RWPE1 (cell line): ENCODE measurements at regions not wholly inside any gene's neighbourhood (a gene's known extent, or its start where the extent isn't known, plus 50 kb on each side); places are given as distances from the start of the nearest gene placed in this dataset.
"Not testable (repeated sequence)": the region's sequence is repeated elsewhere in the genome, so short reads cannot be mapped to it uniquely, and the experiment has no call there.

Experiments used
- CTCF ChIA-PET: fragments of 350-600 bp; sonication (Branson Sonifier 250); formaldehyde crosslinking; extraction: SDS; loops from one replicate; lab custom pipeline; 2021; lab: Yijun Ruan, JAX
- POLR2A ChIA-PET: fragments of 400-600 bp; formaldehyde crosslinking; extraction: SDS; loops from one replicate; lab custom pipeline; 2020; ENCODE audit warnings: antibody characterized with exemption; ENCODE audit not compliant: low non-redundant PET; lab: Yijun Ruan, JAX
- DNase-seq: peaks from one replicate; pipeline ENCODE4 v3.0.0; 2012; ENCODE audit warnings: low spot score
- H3K27ac ChIP-seq: fragments of 450-650 bp; 2 replicates; pipeline ENCODE4 v1.5.1; 2017
- TF ChIP-seq, protein P1 (sequence below): fragments of 450-650 bp; conservative IDR thresholded peaks from 2 replicates; pipeline ENCODE4 v1.5.1; 2017; ENCODE audit warnings: low read depth, mild to moderate bottlenecking

DNA sequence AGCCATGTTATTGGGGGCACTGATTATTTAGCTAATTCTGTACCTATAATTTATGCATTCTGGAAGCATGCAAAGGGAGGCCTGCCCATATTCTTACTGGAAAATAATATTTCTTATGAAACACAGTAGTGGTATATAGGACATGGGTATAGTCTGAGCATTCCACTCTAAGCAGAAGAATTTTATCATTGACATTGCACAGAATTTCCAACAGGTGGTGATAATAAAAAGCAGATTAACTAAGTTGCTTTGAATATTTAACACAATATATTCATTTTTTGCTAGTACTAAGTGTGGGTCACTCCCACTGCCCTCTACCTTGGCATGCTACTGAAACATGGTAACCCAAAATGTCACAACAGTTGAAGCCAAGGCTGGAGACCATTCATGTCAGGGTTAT, 728.8 kb upstream of the FAT3 start:
- no peak overlapping the region for H3K27ac ChIP-seq
- ChIA-PET POLR2A (no interaction called here), CTCF (interaction anchor here (1.0 kb wide), 1 partner anchor 144 kb away, joined by 3 read pairs; no protein-coding TSS in a partner anchor)
- no peak for DNase-seq
- TF ChIP-seq, protein P1, sequence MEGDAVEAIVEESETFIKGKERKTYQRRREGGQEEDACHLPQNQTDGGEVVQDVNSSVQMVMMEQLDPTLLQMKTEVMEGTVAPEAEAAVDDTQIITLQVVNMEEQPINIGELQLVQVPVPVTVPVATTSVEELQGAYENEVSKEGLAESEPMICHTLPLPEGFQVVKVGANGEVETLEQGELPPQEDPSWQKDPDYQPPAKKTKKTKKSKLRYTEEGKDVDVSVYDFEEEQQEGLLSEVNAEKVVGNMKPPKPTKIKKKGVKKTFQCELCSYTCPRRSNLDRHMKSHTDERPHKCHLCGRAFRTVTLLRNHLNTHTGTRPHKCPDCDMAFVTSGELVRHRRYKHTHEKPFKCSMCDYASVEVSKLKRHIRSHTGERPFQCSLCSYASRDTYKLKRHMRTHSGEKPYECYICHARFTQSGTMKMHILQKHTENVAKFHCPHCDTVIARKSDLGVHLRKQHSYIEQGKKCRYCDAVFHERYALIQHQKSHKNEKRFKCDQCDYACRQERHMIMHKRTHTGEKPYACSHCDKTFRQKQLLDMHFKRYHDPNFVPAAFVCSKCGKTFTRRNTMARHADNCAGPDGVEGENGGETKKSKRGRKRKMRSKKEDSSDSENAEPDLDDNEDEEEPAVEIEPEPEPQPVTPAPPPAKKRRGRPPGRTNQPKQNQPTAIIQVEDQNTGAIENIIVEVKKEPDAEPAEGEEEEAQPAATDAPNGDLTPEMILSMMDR: no peak

DNA sequence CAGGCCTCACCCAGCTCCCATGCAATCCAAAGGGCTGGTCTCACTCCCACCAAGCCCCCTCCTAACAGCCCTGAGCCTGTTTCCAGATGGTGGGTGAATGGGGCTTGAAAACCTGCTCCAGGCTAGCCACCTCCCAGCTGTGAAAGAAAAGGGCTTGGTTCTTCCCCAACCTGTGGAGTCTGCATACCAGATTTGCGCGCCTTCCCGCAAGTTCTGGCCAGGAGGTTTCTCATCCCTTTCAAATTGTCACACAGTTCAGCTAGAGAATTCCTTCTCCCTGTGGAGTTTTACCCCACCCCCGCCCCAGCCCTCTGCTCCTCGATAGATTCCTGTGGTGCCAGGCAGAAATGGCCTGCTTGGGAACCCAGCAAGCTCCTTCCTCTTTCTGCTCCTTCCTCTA, 734.6 kb upstream of the FAT3 start:
- POLR2A ChIA-PET: no interaction called here
- no peak for DNase-seq
- no peak overlapping the region for H3K27ac ChIP-seq
- TF ChIP-seq, protein P1: no peak
- CTCF ChIA-PET: no interaction called here

DNA sequence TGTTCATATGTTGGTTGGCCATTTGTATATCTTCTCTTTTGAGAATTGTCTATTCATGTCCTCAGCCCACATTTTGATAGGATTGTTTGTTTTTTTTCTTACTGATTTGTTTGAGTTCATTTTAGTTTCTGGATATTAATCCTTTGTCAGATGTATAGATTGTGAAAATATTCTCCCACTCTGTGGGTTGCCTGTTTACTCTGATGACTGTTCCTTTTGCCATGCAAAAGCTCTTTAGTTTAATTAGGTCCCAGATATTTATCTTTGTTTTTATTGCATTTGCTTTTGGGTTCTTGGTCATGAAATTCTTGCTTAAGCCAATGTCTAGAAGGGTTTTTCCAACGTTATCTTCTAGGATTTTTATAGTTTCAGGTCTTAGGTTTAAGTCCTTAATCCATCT, 740.7 kb upstream of the FAT3 start:
- DNase-seq, POLR2A ChIA-PET, H3K27ac ChIP-seq, CTCF ChIA-PET: not testable (repeated sequence)

DNA sequence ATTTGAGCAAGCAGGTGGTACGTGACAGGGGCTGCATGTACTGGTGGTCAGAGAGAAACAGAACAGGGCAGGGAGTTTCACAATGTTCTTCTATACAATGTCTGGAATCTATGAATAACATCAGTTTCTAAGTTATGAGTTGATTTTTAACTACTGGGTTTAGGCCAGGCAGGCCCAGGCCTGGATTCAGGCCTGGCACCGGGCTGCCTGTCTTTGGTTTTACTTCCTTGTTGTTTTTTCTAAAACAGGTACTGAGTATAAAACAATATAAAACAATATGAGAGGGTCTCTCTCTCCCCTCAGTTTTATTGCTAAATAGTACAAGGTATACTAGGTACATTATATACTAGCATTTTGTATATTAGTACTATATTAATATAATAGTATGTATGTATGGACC, 742.7 kb upstream of the FAT3 start:
- H3K27ac ChIP-seq, DNase-seq, POLR2A ChIA-PET, CTCF ChIA-PET: not testable (repeated sequence)

DNA sequence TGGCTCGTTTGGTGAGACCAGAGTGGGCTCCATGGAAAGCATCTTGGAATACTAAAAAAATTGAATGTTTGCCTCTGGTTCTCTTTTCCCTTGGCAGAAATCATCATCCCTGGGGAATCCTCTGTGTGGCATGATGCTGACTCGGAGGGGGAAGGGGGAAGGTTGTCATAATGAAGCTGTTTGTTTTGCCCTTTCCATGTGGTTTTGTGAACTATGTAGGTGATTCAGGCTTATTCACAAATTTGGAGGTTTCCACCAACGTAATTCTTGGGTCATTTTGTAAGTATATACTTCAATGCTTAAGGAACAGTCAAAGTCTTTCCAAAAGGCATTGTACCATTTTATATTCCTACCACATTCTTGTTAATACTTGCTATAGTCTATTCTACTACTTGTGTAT, 754.0 kb upstream of the FAT3 start:
- TF ChIP-seq, protein P1: no peak
- CTCF ChIA-PET: no interaction called here
- DNase-seq: no peak
- no peak overlapping the region for H3K27ac ChIP-seq
- POLR2A ChIA-PET: no interaction called here

DNA sequence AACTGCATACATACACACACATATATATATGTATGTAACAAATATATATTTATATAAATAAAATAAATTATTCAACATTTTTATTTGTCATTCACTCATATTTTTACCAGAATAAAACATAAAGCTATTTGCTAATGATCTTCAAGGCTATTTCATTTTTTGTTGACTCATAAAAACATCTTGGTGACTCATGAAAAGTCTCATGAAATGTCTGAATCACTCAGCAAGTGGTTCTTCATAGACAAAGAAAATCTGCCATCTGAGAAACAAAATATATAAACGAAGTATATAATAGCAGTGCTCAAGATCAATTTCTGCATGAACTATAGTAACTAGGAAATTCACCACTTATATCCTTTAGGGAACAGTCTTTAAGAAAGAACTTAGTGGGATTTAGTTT, 764.8 kb upstream of the FAT3 start:
- H3K27ac ChIP-seq: no peak overlapping the region
- CTCF ChIA-PET: no interaction called here
- TF ChIP-seq, protein P1: no peak
- POLR2A ChIA-PET: no interaction called here
- DNase-seq: no peak

DNA sequence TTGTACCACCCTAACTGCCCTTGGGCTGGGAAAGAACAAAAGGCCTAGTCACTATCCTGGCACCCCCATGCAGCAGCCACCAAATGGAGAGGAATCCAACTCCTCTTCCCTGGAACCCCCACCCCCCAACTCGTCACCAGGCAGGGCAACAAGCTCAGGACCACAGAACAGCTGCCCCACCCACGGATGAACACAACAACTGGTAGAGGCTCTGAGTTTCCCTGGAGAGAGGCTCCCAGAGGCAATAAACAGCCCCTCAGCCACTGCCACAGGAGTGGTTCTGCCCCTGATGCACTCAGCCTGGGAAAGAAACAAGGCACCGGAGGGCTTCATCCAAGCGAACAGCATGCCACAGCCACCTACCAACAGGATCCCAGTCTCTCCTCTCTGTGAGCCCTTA, 778.4 kb upstream of the FAT3 start:
- CTCF ChIA-PET: no interaction called here
- no peak for DNase-seq
- TF ChIP-seq, protein P1: no peak
- no peak overlapping the region for H3K27ac ChIP-seq
- POLR2A ChIA-PET: no interaction called here
